ENCODE measurements at regions not wholly inside any gene's neighbourhood (a gene's known extent, or its start where the extent isn't known, plus 50 kb on each side); places are given as distances from the start of the nearest gene placed in this dataset.

DNA sequence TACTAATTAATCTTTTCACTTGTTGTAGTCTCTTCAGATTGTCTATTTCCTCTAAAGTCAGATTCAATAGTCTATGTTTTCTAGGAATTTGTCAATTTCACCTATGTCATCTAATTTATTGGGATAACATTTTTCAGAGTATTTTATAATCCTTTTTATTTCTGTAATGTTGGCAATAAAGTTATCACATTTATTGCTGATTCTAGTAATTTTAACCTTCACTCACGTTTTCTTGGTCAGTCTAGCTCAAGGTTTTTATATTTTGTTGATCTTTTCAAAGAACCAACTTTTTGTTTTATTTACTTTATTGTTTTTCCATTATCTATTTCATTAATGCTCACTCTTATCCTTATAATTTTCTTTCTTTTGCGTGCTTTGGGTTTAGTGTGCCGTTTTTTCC, 97.9 kb upstream of the GNG12 start:
- TF ChIP-seq, protein P1, sequence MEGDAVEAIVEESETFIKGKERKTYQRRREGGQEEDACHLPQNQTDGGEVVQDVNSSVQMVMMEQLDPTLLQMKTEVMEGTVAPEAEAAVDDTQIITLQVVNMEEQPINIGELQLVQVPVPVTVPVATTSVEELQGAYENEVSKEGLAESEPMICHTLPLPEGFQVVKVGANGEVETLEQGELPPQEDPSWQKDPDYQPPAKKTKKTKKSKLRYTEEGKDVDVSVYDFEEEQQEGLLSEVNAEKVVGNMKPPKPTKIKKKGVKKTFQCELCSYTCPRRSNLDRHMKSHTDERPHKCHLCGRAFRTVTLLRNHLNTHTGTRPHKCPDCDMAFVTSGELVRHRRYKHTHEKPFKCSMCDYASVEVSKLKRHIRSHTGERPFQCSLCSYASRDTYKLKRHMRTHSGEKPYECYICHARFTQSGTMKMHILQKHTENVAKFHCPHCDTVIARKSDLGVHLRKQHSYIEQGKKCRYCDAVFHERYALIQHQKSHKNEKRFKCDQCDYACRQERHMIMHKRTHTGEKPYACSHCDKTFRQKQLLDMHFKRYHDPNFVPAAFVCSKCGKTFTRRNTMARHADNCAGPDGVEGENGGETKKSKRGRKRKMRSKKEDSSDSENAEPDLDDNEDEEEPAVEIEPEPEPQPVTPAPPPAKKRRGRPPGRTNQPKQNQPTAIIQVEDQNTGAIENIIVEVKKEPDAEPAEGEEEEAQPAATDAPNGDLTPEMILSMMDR (IDR thresholded peaks at IDR 0.05; ENCODE audit: insufficient read depth, low read length), result no peak
- no peak for TF ChIP-seq POLR2AphosphoS5 (IDR thresholded peaks at IDR 0.05; ENCODE audit: low read depth)
- TF ChIP-seq, protein P2, sequence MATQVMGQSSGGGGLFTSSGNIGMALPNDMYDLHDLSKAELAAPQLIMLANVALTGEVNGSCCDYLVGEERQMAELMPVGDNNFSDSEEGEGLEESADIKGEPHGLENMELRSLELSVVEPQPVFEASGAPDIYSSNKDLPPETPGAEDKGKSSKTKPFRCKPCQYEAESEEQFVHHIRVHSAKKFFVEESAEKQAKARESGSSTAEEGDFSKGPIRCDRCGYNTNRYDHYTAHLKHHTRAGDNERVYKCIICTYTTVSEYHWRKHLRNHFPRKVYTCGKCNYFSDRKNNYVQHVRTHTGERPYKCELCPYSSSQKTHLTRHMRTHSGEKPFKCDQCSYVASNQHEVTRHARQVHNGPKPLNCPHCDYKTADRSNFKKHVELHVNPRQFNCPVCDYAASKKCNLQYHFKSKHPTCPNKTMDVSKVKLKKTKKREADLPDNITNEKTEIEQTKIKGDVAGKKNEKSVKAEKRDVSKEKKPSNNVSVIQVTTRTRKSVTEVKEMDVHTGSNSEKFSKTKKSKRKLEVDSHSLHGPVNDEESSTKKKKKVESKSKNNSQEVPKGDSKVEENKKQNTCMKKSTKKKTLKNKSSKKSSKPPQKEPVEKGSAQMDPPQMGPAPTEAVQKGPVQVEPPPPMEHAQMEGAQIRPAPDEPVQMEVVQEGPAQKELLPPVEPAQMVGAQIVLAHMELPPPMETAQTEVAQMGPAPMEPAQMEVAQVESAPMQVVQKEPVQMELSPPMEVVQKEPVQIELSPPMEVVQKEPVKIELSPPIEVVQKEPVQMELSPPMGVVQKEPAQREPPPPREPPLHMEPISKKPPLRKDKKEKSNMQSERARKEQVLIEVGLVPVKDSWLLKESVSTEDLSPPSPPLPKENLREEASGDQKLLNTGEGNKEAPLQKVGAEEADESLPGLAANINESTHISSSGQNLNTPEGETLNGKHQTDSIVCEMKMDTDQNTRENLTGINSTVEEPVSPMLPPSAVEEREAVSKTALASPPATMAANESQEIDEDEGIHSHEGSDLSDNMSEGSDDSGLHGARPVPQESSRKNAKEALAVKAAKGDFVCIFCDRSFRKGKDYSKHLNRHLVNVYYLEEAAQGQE (IDR thresholded peaks at IDR 0.05; ENCODE audit: insufficient replicate concordance, low read depth), result no peak
